SU-DHL-6 (cell line): ENCODE measurements at regions not wholly inside any gene's neighbourhood (a gene's known extent, or its start where the extent isn't known, plus 50 kb on each side); places are given as distances from the start of the nearest gene placed in this dataset.

Source experiments
- EZH2phosphoT487 ChIP-seq: fragments of 200-600 bp; sonication (generic), shearing (Covaris generic); conservative IDR thresholded peaks from 2 replicates; pipeline ENCODE4 v1.6.1; 2018; ENCODE audit warnings: mild to moderate bottlenecking, antibody characterized with exemption, low read length, moderate library complexity, mixed read lengths
- TF ChIP-seq, protein P1 (sequence below): fragments of 200-600 bp; sonication (generic); IDR thresholded peaks from one replicate; pipeline ENCODE4 v1.5.1; 2017; ENCODE audit warnings: antibody characterized with exemption, mild to moderate bottlenecking, low read length, moderate library complexity; ENCODE audit not compliant: insufficient read depth, poor library complexity, severe bottlenecking

DNA sequence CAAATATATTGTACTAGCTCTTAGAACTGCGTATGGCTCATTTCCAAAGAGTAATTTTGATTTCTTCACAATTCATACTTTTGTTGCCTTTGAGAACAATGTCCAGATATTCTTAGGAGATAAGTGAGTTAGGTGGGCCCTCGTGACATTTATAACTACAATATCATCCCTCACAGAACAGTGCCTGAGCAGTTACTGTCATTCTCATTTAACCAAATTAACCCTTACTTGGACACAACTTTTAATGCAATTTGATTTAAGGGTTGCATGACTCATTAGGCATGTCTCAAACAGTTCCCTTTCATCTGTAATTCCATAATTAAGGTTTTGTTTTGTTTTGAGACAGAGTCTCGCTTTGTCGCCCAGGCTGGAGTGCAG, 68.1 kb upstream of the DNAH14 start:
- TF ChIP-seq, protein P1, sequence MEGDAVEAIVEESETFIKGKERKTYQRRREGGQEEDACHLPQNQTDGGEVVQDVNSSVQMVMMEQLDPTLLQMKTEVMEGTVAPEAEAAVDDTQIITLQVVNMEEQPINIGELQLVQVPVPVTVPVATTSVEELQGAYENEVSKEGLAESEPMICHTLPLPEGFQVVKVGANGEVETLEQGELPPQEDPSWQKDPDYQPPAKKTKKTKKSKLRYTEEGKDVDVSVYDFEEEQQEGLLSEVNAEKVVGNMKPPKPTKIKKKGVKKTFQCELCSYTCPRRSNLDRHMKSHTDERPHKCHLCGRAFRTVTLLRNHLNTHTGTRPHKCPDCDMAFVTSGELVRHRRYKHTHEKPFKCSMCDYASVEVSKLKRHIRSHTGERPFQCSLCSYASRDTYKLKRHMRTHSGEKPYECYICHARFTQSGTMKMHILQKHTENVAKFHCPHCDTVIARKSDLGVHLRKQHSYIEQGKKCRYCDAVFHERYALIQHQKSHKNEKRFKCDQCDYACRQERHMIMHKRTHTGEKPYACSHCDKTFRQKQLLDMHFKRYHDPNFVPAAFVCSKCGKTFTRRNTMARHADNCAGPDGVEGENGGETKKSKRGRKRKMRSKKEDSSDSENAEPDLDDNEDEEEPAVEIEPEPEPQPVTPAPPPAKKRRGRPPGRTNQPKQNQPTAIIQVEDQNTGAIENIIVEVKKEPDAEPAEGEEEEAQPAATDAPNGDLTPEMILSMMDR: no peak
- no peak for TF ChIP-seq EZH2phosphoT487
